ENCODE measurements at regions not wholly inside any gene's neighbourhood (a gene's known extent, or its start where the extent isn't known, plus 50 kb on each side); places are given as distances from the start of the nearest gene placed in this dataset.

- intact Hi-C loops (cut with micrococcal nuclease): loop anchor here (10.0 kb wide), 1 partner anchor 383 kb away; the partner anchor contains the start of gene KLF4
- CTCF ChIA-PET: no interaction called here
- BruUV-seq (replicated peaks): no TSS peak
- no peak overlapping the region for H3K4me3 ChIP-seq (replicated peaks in 1 of 2; ENCODE audit: low read depth in 1 of 2, low read length in 2 of 2)
- POLR2A ChIA-PET: no interaction called here
- DNase-seq (ENCODE audit: low read depth, low spot score) (no peak), ATAC-seq (no peak)
- H3K4me1 ChIP-seq (ENCODE audit: control insufficient read depth in 1 of 2, insufficient read depth in 2 of 2, low read length in 2 of 2): no peaks in the 10 kb centered on the region
- H3K79me2 ChIP-seq (ENCODE audit: insufficient read depth, low read length): no peaks in the 10 kb centered on the region
- H3K9ac ChIP-seq (ENCODE audit: low read length): no peak overlapping the region
- no peaks in the 10 kb centered on the region for H4K20me1 ChIP-seq (ENCODE audit: insufficient read depth)
- RAD21 ChIA-PET (ENCODE audit: low non-redundant PET in 1 of 2, low total read pairs in 2 of 2, uncharacterized antibody in 2 of 2, unreplicated experiment in 2 of 2): interaction anchor here in 1 of 2 experiments (0.6 kb wide), 1 partner anchor 400 kb away, joined by 3 read pairs; no protein-coding TSS in a partner anchor
- no peak overlapping the region for H3K27ac ChIP-seq (ENCODE audit: low read depth, low read length)
- H3K36me3 ChIP-seq (ENCODE audit: control insufficient read depth in 1 of 2, insufficient read depth in 2 of 2, low read length in 2 of 2): no peaks in the 10 kb centered on the region
- no peak for TF ChIP-seq SIN3A (IDR thresholded peaks at IDR 0.05; ENCODE audit: low read depth)
- no peak for TF ChIP-seq FOSL1 (IDR thresholded peaks at IDR 0.05; ENCODE audit: low read depth)
- no peak for TF ChIP-seq CBX3 (IDR thresholded peaks at IDR 0.05; ENCODE audit: low read depth)
- TF ChIP-seq POLR2AphosphoS5 (IDR thresholded peaks at IDR 0.05; ENCODE audit: low read depth, low read length): no peak
- no peak for TF ChIP-seq RAD21 (IDR thresholded peaks at IDR 0.05; ENCODE audit: low read depth)
- TF ChIP-seq REST (IDR thresholded peaks at IDR 0.05; ENCODE audit: low read depth): no peak
- TF ChIP-seq MAX (IDR thresholded peaks at IDR 0.05): no peak
- TF ChIP-seq EGR1 (IDR thresholded peaks at IDR 0.05; ENCODE audit: low read depth): no peak
- TF ChIP-seq ZFX (IDR thresholded peaks at IDR 0.05): no peak
- no peak for TF ChIP-seq YY1 (IDR thresholded peaks at IDR 0.05; ENCODE audit: extremely low read depth, insufficient replicate concordance, low read depth, low read length)
- TF ChIP-seq JUND (IDR thresholded peaks at IDR 0.05): no peak
- TF ChIP-seq EZH2 (IDR thresholded peaks at IDR 0.05): no peak
- no peak for TF ChIP-seq ELF1 (IDR thresholded peaks at IDR 0.05; ENCODE audit: borderline replicate concordance, low read depth)
- no peak for TF ChIP-seq CTCF (IDR thresholded peaks at IDR 0.05 in 2 of 3, conservative IDR thresholded peaks at IDR 0.05 in 1 of 3; ENCODE audit: borderline replicate concordance in 1 of 3, insufficient read depth in 1 of 3, low read depth in 2 of 3, low read length in 2 of 3)
- TF ChIP-seq TCF7L2 (IDR thresholded peaks at IDR 0.05; ENCODE audit: borderline replicate concordance, extremely low read depth, insufficient read depth, insufficient read length): no peak
- no peak for TF ChIP-seq EZH2phosphoT487 (IDR thresholded peaks at IDR 0.05; ENCODE audit: borderline replicate concordance)
- no peak for TF ChIP-seq SP1 (IDR thresholded peaks at IDR 0.05; ENCODE audit: low read depth)
- TF ChIP-seq ZBTB33 (IDR thresholded peaks at IDR 0.05; ENCODE audit: extremely low read depth, insufficient replicate concordance, low read length): no peak
- no peaks in the 10 kb centered on the region for H3K9me2 ChIP-seq (ENCODE audit: insufficient read depth)
- no peak overlapping the region for H2AFZ ChIP-seq (ENCODE audit: low read depth, low read length, poor library complexity, severe bottlenecking)
- H3K9me3 ChIP-seq (ENCODE audit: control insufficient read depth in 1 of 2, insufficient read depth in 1 of 2, low read depth in 1 of 2, low read length in 2 of 2): no peaks in the 10 kb centered on the region
- H3K27me3 ChIP-seq (ENCODE audit: insufficient read depth, low read length): no peaks in the 10 kb centered on the region
- H3K4me2 ChIP-seq (ENCODE audit: low read length): no peak overlapping the region
Measured at GRCh38 chr9:107868186-107868585, 378.6 kb upstream of the KLF4 start.

Measured in HCT116 (cell line).